GM21786 (cell line): ENCODE measurements at regions not wholly inside any gene's neighbourhood (a gene's known extent, or its start where the extent isn't known, plus 50 kb on each side); places are given as distances from the start of the nearest gene placed in this dataset.

Source experiments
- ATAC-seq: cut with Tn5 transposase; IDR thresholded peaks from one replicate; pipeline ENCODE4 v1.9.1; 2021; ENCODE audit not compliant: unreplicated experiment

DNA sequence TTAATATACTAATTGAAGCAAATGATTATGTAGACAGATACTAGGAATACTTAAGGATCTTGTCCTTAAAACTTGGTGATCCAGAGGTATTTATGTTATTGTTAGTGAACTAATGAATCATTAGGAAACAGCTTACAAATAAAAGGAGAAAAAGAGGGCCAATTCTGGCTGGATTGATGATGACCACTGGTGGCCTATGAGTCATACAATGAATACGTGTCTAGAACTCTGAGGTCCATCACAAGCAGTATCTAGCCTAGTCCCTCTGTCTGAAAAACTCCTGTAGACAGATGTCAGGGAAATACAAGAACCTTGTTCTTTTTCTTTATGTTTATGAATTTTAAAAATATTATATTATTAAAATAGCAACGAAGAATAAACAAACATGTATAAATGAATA is 51.7 kb upstream of the RTL1 start:
- ATAC-seq = no peak

DNA sequence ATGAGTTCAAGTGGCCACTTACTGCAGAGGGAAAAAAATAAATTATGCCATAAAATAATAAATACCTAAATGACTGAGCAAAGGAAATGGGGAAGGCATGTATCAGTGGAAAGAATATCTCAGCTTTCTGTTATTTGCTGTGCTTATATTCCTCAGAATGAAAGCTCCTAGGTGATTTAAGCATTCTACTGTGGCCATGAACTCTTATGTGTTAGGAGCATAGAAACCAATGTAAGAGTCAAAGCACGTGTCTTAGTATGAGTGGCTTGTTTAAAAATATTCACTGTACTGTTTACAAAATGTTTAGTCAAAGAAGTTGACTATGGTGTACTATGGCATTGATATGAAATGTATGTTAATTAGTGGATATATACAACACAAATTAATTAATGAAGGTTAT is 59.0 kb upstream of the RTL1 start:
- ATAC-seq = no peak

GRCh38 chr14:100965296-100965695 is 61.8 kb upstream of the RTL1 start:
- no peak for ATAC-seq

- no peak for ATAC-seq
Measured at GRCh38 chr14:100967178-100967577, 63.7 kb upstream of the RTL1 start.

DNA sequence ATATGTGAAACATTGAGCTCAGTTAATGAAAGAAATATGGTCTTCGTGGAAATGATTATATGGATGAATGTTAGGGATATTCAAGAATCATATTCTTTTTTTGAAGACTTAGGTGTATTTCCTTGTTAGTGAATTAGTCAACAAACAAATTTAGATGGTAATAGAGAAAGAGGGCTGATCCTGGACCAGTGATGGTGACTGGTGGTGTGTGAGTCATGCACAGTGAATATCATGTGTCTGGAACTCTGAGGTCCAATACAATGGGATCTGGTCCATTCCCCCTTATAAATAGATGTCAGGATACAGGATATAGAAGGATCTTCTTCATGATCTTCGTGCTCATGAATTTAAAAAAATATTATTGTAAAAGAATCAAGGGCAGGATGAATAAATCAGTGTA is 64.4 kb upstream of the RTL1 start:
- ATAC-seq = no peak

DNA sequence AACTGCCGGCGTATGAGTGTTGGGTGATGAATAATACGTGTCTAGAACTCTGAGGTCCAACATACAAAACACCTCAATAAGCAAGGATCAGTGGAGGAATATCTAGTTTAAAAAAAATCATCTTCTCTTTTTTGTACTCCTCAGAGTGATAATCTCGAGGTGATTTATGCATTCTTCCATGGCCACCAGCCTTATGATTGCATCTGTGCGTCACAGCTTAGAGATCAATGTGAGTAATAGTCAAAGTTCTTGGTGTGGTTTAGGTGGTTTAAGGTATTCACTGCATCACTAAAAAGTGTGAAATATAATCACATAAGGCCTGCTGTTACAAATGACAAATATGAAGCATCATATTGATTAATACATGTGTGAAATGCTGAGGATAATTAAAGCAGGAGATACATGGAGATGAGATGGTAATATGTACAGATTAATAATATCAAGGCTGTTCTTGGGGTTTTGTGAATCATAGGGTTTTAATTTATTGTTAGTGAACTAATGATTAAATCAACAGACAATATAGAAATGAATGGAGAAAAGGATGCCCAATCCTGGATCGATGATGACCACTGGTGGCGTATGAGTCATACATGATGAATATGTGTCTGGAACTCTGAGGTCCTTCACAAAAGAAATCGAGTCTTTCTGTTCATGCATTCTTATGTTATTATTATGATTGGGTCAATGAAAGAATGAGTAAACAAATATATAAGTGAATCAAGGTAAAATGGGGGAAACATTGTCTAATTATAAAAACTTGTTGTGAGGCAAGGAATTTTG is 68.8 kb upstream of the RTL1 start:
- ATAC-seq = no peak

GRCh38 chr14:100975671-100976070 is 72.1 kb upstream of the RTL1 start:
- no peak for ATAC-seq

- no peak for ATAC-seq
Measured at GRCh38 chr14:100979079-100979478, 75.6 kb upstream of the RTL1 start.

DNA sequence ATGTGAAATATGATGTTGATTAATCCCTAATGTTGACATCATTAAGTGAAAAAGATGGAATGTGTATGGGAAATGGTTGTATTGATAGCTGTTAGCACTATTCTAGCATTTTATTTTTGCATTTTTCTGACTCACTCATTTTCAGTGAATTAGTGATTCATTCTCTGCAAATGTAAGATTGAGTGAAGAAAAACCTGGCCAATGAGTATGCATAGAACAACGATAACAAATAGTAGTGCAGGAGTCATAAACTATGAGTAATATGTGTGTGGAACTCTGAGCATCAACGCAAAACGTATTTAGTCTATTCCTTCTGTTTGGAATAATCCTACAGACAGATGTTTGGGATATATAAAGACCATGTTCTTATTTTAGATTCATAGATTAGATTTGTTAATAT is 76.3 kb upstream of the RTL1 start:
- ATAC-seq = no peak

- ATAC-seq = no peak
Measured at GRCh38 chr14:100980823-100981222, 77.3 kb upstream of the RTL1 start.

- ATAC-seq = no peak
Measured at GRCh38 chr14:100981809-100982208, 78.3 kb upstream of the RTL1 start.

GRCh38 chr14:100982353-100982752 is 78.8 kb upstream of the RTL1 start:
- no peak for ATAC-seq

DNA sequence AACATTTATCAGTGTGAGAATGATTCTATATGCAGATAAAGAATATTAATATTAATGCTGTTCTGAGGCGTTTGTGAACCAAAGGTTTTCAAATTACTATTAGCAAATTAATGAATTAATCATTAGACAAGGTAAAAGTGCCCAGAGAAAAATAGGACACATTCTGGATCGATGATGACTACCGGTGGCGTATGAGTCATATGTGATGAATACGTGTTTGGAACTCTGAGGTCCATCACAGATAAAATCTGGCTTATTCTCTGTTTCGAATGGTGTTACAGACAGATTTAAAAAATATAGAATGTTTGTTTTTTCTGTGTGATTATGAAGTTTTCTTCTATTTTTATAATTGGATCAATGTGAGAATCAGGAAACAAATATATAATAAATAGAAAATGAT is 79.2 kb upstream of the RTL1 start:
- no peak for ATAC-seq

DNA sequence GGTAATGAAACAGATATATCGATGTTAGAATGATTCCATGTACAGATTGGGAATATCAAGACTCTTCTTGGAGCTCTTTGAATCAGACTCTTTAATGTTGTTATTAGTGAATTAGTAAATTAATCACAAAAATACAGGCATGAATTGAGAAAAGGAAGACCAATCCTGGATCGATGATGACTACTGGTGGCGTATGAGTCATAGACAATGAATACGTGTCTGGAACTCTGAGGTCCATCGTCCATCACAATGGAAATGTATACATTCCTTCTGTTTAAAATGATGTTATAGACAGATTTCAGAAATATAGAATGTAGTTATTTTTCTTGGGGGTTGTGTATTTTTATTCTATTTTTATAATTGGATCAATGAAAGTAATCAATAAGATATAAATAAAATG is 80.2 kb upstream of the RTL1 start:
- ATAC-seq = no peak

GRCh38 chr14:100988011-100988410 is 84.5 kb upstream of the RTL1 start:
- no peak for ATAC-seq

DNA sequence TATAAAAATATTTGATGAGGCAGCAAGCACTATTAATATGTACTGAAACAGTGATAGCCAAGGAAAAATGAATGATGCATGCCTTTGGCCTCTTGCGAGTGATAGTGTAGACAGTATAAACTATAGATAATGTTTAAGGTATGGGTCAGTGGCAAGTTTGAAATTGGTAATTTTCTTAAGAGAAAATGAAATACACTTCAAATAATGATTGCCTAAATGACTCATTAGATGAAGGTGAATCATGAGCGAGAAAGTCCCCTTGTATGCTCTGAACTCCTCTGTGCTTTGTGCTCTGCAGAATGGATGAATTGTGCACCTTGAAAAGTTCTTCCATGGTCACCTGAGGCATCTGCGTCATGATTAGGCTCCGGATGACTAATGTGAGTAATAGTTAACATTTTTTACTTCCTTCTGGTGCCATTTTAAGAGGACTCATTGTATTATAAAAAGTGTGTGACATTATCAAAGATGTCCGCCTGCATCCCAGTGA is 84.9 kb upstream of the RTL1 start:
- peak; percentile 58 for ATAC-seq

- no peak for ATAC-seq
Measured at GRCh38 chr14:100988956-100989355, 85.4 kb upstream of the RTL1 start.

DNA sequence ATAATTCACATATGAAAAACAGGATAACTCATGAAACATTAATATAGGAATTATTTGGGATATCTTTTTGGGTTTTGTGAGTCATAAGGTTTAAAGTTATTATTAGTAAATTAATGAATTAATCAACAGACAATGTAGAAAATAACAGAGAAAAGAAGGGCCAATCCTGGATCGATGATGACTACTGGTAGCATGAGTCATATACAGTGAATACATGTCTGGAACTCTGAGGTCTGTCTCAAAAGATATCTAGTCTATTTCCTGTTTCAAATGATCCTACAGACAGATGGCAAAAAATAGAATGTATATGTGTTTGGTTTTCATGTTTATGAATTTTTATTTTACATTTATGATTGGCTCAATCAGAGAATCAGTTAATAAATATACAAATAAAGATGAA is 86.4 kb upstream of the RTL1 start:
- ATAC-seq = no peak

- ATAC-seq = no peak
Measured at GRCh38 chr14:100994082-100994481, 90.6 kb upstream of the RTL1 start.

- ATAC-seq = no peak
Measured at GRCh38 chr14:100994756-100995330, 91.3 kb upstream of the RTL1 start.

- ATAC-seq = no peak
Measured at GRCh38 chr14:101000711-101001250, 97.3 kb upstream of the RTL1 start.

GRCh38 chr14:101001311-101002069 is 98.0 kb upstream of the RTL1 start:
- ATAC-seq = no peak
